Hepatic stellate cell (primary cell): ENCODE measurements at regions not wholly inside any gene's neighbourhood (a gene's known extent, or its start where the extent isn't known, plus 50 kb on each side); places are given as distances from the start of the nearest gene placed in this dataset.

Experiments
- DNase-seq: peaks from one replicate; pipeline ENCODE4 v3.0.0; 2011; ENCODE audit warnings: low spot score

- DNase-seq, result no peak
These were observed 543.2 kb upstream of the ZNF608 start for GRCh38 chr5:125289606-125290005.

DNA sequence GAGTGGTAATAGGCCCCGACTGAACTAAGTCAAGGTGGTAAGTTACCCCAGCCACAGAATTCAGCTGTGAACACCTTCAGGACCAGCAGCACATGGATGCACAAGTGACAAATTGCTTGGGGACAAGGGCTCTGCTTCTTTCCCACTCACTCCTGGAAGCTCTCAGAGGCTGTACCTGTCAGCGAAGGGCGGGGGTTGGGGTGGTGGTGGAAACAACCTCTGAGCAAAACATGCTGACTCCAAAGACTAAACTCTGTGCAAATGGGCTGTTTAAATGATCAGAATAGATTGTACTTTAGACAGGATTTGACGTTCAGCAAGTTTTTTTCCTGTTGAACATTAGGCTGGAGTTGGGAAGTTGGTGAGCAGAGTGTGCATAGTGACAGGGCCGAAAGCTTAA is 544.5 kb upstream of the ZNF608 start:
- DNase-seq, result no peak

GRCh38 chr5:125291447-125291846 is 545.0 kb upstream of the ZNF608 start:
- DNase-seq, result no peak

DNA sequence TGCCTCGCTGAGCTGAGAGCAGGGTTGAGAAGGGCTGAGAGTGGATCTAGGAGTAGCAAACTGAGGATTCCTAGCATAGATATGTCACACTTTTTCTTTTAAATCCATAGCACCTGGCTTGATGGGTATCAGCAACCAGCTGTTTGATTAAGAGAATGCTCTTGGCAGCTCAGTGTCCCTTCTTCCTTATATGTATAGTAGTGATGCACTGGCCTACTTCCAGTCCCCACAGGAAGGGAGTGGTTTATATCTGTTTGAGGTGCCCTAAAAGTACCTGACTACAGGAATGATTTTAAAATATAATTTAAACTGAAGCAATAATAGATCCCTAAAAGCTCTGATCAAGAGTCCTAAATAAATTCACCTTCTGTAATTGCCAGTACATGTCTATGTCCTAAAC is 546.8 kb upstream of the ZNF608 start:
- DNase-seq, result no peak

DNA sequence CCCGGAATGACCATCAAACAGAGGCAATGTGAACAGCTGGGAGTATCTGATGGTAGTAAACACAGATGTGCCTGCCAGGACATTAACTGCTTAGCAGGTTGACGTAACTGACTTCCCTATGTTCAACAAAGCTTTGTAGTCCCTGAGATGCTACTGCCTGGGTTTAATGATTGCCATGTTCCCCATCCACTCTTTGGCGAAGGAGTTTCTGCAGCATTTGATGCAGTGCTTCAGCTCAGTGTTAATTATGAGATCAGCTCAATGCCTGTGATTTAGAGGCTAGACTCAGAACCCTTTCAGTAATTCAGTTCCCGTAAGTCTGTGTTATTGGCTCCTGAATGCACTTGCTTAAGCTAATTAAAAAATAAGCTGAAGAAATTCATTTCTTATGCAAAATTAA is 547.3 kb upstream of the ZNF608 start:
- DNase-seq, result no peak

DNA sequence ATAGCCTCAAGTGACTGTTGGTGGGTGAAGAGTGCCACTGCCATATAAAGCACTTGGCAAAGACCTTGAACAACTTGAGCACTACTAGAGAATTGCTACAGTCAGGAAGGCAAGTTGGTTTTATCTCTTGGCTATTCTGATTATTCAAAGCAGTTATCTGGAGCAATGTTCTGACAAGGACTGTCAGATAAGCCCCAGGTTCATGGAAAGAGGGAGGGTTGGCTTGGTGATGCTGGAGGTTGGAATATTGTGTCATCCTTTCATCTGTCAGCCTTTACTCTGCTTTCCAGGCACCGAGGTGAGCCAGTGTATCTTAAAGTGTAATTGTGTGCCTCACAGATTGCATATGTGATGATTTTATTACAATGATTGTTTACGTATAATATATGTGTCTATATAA is 548.4 kb upstream of the ZNF608 start:
- no peak for DNase-seq

DNA sequence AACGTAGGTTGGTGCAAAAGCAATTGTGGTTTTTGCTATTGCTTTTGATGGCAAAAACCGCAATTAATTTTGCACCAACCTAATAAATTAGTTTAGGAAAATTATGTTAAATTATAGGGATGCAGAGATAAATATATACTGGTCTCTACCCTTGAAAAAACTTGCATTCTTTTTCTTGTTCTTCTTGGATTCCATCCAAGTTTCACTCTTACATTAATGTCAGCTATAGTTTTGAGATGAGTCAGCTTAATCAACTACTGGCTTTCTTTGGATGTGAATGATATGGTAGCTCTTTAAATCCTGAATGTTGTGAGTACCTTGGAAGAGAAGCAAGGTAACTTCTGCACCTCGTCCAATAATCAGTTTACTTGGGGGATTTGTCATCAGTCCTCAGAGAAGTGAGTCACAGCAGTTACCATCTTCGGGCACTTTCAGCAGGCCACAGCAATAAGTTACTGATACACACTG is 549.0 kb upstream of the ZNF608 start:
- DNase-seq, result no peak

DNA sequence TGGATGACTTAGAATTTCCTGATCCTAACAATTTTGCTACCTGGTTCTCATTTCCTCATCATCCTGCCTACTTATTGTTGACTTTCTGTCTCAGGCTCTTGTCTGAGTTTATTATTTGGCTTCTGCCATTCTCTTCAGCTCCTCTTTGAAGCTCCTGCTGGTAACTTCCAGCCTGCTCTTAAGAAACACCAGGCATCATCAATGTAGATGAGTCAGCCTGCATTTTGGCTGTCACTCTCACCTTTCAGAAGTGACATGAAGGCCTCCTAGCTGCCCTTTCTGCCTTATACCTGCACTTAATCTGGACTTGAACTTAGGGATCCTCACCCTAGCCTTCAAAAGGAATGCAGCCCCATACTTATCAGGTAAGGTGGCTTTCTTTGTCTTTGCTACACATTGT is 551.8 kb upstream of the ZNF608 start:
- no peak for DNase-seq

DNA sequence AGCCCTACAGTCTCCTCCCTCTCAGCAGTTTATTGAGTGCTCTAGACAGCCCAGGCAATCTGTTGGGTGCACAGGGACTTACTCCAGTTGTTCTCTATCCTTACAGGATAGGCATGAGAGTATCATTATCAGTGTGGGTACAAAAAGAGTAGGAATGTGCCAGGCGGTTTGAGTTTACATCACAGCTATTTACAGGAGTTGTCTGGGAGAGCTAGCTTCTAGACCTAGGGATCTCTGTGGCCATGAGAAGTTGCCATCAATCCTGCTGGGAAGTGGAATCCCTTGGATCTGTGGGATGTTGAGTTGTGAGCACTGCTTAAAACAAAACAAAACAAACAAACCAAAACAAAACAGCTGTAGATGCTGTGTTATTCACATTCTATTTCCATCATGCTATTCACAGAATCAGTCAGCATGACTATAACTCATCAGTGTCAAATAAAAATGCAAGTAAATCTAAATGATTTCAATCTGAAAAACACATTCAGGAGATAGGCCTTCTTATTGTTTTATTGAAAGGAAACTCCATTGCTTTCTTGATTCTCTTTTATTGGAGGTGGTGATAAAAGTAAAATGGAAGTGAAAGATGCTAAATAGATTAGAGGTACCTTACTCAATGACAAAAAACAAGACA is 552.4 kb upstream of the ZNF608 start:
- no peak for DNase-seq

DNA sequence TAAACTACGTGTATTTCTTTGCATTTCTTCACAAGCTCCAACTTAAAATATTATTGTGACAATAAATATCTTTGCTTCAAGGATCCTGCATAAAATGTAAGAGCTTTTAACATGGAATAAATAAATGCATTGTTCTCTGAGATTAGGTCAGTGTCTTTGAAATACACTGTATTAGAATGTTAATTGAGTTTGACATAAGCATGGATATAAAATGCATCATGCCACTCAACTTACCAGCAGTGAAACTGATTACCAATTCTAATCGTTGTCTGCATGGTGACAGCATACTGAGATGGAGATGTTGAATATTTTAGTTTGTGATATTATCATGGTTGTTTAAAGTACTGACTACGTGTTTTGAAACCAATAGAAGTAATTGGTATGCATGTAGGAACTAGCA is 555.3 kb upstream of the ZNF608 start:
- no peak for DNase-seq

- DNase-seq, result no peak
These were observed 556.1 kb upstream of the ZNF608 start for GRCh38 chr5:125302577-125302976.

GRCh38 chr5:125306741-125307140 is 560.3 kb upstream of the ZNF608 start:
- no peak for DNase-seq

GRCh38 chr5:125310749-125311148 is 564.3 kb upstream of the ZNF608 start:
- no peak for DNase-seq

DNA sequence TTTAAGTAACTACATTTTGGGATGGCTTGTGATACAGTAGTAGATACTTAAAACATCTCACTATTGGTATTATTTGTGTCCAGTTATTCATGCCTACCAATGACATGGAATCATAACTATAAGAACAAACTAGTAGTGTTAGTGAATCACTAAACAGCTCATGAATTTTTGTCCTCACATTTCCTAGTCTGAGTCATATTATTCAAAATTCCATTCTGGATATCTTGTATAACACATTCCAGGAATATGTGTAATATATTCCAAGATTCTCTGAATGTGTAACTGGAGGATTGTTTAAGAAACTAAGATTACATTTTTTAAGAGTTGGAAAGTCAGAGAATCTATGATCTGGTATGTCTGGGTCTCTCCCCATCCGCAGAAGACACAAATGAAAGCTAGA is 565.3 kb upstream of the ZNF608 start:
- peak; percentile 22 for DNase-seq

- no peak for DNase-seq
These were observed 567.1 kb upstream of the ZNF608 start for GRCh38 chr5:125313555-125313954.

- DNase-seq, result no peak
These were observed 568.9 kb upstream of the ZNF608 start for GRCh38 chr5:125315306-125315705.

GRCh38 chr5:125316391-125316790 is 570.0 kb upstream of the ZNF608 start:
- no peak for DNase-seq

- no peak for DNase-seq
These were observed 570.6 kb upstream of the ZNF608 start for GRCh38 chr5:125316915-125317535.

DNA sequence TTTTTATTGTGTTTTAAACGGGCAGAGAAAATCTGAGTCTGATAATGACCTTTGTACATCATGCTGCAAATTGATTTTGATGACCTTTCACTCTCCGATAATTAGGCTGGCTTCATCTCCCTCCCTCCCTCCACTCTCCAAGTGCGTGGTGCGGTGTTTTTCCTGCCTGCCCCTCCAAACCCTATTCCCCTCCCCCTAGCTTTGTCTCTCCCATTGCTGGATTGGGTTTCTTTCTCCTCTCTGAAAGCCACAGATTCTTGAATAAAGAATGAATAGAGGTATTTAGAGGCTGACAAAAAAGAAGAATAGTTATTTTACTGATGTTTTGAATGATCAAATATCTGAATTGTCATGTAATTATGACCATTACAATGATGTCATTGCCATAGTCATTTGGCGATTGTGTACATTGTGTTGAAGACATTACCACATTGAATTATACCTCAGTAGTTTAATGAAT is 571.1 kb upstream of the ZNF608 start:
- no peak for DNase-seq

DNA sequence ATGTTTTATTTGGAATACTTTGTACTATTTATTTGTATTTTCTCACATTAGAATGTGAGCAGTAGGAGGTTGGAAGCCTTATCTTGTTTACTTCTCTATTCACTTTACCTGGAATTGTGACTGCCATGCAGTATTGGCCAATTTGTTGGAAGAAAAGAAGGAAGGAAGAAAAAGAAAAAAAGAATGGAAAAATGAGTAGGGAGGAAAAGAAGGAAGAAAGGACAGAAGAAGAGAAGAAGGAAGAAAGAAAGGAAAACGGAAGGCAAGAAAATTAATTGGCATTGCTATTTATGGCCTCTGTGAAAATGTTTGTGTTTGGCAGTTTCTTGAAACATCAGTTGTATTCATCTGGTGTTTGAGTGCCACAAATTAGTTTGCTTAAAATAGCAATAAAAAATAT is 575.2 kb upstream of the ZNF608 start:
- no peak for DNase-seq

- no peak for DNase-seq
These were observed 577.2 kb upstream of the ZNF608 start for GRCh38 chr5:125323613-125324012.

GRCh38 chr5:125325488-125326149 is 579.2 kb upstream of the ZNF608 start:
- no peak for DNase-seq

DNA sequence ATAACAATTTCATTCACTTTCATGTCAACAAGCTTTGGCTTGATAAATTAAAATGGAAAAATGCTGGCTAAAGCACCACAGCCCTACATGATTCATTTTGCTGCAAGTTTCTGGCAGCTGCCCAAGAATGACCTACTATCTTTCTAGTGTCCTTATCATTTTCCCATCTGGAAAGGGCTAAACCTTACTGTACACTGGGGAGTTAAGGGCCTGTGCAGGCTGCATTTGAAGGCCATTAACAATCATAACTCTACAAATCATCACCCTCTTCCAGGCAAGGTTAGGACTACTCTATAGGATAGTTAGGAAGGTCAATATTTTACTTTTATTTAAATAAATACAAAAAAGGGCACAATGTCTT is 579.7 kb upstream of the ZNF608 start:
- DNase-seq, result peak; percentile 28

- no peak for DNase-seq
These were observed 581.2 kb upstream of the ZNF608 start for GRCh38 chr5:125327676-125328075.
